ENCODE measurements at regions not wholly inside any gene's neighbourhood (a gene's known extent, or its start where the extent isn't known, plus 50 kb on each side); places are given as distances from the start of the nearest gene placed in this dataset.

DNA sequence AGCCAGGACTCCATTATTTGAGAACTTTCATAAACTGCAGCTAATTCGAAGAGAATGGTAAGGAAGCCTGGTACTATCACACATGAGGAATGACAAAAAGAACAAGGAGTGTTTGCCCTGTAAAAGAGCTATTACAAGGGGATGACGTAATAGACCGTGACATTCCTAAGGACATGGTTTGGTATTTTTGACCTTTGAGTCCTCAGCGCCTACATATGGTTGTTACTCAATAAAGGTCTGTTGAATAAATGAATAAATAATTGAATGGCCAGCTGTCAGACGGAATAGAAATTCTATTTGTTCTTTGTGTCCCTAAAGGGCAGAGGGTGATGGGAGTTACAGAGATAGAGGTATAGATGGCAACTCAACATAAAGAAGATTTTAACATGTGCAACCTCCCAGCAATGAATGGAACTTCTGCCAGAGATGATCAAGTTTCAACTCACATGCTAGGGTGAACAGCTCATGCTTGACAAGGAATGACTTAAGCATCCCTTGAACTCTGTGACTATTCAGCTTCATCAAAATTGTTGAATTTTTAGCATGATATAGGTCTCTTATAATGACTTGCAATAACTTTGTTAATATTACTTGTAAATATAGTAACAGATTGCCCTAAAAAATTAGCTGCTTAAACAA, 115.4 kb downstream of the TENT5A start:
- TF ChIP-seq, protein P1, sequence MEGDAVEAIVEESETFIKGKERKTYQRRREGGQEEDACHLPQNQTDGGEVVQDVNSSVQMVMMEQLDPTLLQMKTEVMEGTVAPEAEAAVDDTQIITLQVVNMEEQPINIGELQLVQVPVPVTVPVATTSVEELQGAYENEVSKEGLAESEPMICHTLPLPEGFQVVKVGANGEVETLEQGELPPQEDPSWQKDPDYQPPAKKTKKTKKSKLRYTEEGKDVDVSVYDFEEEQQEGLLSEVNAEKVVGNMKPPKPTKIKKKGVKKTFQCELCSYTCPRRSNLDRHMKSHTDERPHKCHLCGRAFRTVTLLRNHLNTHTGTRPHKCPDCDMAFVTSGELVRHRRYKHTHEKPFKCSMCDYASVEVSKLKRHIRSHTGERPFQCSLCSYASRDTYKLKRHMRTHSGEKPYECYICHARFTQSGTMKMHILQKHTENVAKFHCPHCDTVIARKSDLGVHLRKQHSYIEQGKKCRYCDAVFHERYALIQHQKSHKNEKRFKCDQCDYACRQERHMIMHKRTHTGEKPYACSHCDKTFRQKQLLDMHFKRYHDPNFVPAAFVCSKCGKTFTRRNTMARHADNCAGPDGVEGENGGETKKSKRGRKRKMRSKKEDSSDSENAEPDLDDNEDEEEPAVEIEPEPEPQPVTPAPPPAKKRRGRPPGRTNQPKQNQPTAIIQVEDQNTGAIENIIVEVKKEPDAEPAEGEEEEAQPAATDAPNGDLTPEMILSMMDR (IDR thresholded peaks at IDR 0.05), result no peak
- no peak for TF ChIP-seq POLR2AphosphoS5 (IDR thresholded peaks at IDR 0.05)
